IMR-90 (cell line): ENCODE measurements at regions not wholly inside any gene's neighbourhood (a gene's known extent, or its start where the extent isn't known, plus 50 kb on each side); places are given as distances from the start of the nearest gene placed in this dataset.

Experiments used
- ATAC-seq: fragments of 200-7000 bp; cut with Tn5 transposase; 2 replicates; pipeline ENCODE4 v1.9.1; 2020; ENCODE audit warnings: low read depth, mild to moderate bottlenecking, moderate library complexity
- BruUV-seq: library from RNA; stranded (reverse); fragments of 400-500 nt; replicated peaks from 2 replicates; lab custom pipeline; 2021; lab: Mats Ljungman, UMichigan
- CTCF ChIA-PET: fragments of 300-600 bp; formaldehyde crosslinking; extraction: SDS; loops from one replicate; lab custom pipeline; 2021; ENCODE audit warnings: antibody characterized with exemption; lab: Yijun Ruan, JAX
- POLR2A ChIA-PET: fragments of 300-600 bp; sonication (Branson Sonifier 250); formaldehyde crosslinking; loops from one replicate; lab custom pipeline; 2022; ENCODE audit warnings: antibody characterized with exemption; ENCODE audit not compliant: unreplicated experiment; lab: Charles Lee
- DNase-seq: peaks from one replicate; pipeline ENCODE4 v3.0.0; 2013
- H2AFZ ChIP-seq: replicated peaks from 2 replicates; pipeline ENCODE3; 2013; ENCODE audit warnings: low read length, mild to moderate bottlenecking; ENCODE audit not compliant: poor library complexity
- H2AK5ac ChIP-seq: 2 replicates; pipeline ENCODE4 v1.6.1; 2013; ENCODE audit warnings: low read depth, low read length, inconsistent platforms
- H2AK9ac ChIP-seq: replicated peaks from 2 replicates; pipeline ENCODE3; 2013; ENCODE audit warnings: mild to moderate bottlenecking, low read depth, low read length, moderate library complexity; ENCODE audit not compliant: poor library complexity
- H2BK120ac ChIP-seq: 2 replicates; pipeline ENCODE4 v1.6.1; 2013; ENCODE audit warnings: low read depth, low read length, inconsistent platforms
- H2BK15ac ChIP-seq: 3 replicates; pipeline ENCODE4 v1.6.1; 2013; ENCODE audit warnings: low read depth, low read length, inconsistent platforms
- H2BK20ac ChIP-seq: 2 replicates; pipeline ENCODE4 v1.6.1; 2013; ENCODE audit warnings: low read depth, mild to moderate bottlenecking, inconsistent platforms, low read length, moderate library complexity
- H2BK5ac ChIP-seq: 2 replicates; pipeline ENCODE4 v1.6.1; 2013; ENCODE audit warnings: mild to moderate bottlenecking, low read depth, low read length, inconsistent platforms; ENCODE audit not compliant: poor library complexity, severe bottlenecking
- H3K14ac ChIP-seq: replicated peaks from 2 replicates; pipeline ENCODE4 v1.6.1; 2013; ENCODE audit warnings: low read depth, low read length, inconsistent platforms
- H3K18ac ChIP-seq: 2 replicates; pipeline ENCODE4 v1.6.1; 2013; ENCODE audit warnings: low read depth, low read length, control low read depth
- H3K23ac ChIP-seq: 2 replicates; pipeline ENCODE4 v1.6.1; 2013; ENCODE audit warnings: low read depth, low read length, inconsistent platforms
- H3K27ac ChIP-seq: 2 replicates; pipeline ENCODE4 v1.5.1; 2013; ENCODE audit warnings: mild to moderate bottlenecking, control low read depth, low read length; ENCODE audit not compliant: insufficient read depth
- H3K27me3 ChIP-seq: 2 replicates; pipeline ENCODE4 v1.6.1; 2013; ENCODE audit warnings: low read length; ENCODE audit not compliant: control insufficient read depth, insufficient read depth
- H3K36me3 ChIP-seq: 2 replicates; pipeline ENCODE4 v1.6.1; 2013; ENCODE audit warnings: low read length, mixed read lengths; ENCODE audit not compliant: control insufficient read depth, insufficient read depth
- H3K4ac ChIP-seq: 2 replicates; pipeline ENCODE4 v1.6.1; 2013; ENCODE audit warnings: low read depth, low read length, inconsistent platforms
- H3K4me1 ChIP-seq: 2 replicates; pipeline ENCODE4 v1.6.1; 2013; ENCODE audit warnings: low read length, mixed read lengths; ENCODE audit not compliant: control insufficient read depth, insufficient read depth
- H3K4me2 ChIP-seq: 2 replicates; pipeline ENCODE4 v1.6.1; 2013; ENCODE audit warnings: low read depth, mild to moderate bottlenecking, control low read depth, low read length, moderate library complexity
- H3K4me3 ChIP-seq: 2 replicates; pipeline ENCODE4 v1.5.1; 2013; ENCODE audit warnings: low read depth, mild to moderate bottlenecking, control low read depth, low read length, moderate library complexity; ENCODE audit not compliant: insufficient read depth
- H3K56ac ChIP-seq: 2 replicates; pipeline ENCODE4 v1.6.1; 2013; ENCODE audit warnings: low read length, inconsistent platforms; ENCODE audit not compliant: insufficient read depth; ENCODE audit errors: extremely low read depth
- H3K79me1 ChIP-seq, 2 experiments: 2 replicates each; pipeline ENCODE4 v1.6.1; 2013; ENCODE audit warnings: low read length in 2 of 2, inconsistent platforms in 1 of 2, low read depth in 1 of 2
- H3K9ac ChIP-seq: 2 replicates; pipeline ENCODE4 v1.6.1; 2013; ENCODE audit warnings: low read depth, low read length, control low read depth
- H3K9me1 ChIP-seq: 2 replicates; pipeline ENCODE4 v1.6.1; 2013; ENCODE audit warnings: low read length, inconsistent platforms; ENCODE audit not compliant: insufficient read depth
- H3K9me3 ChIP-seq: 2 replicates; pipeline ENCODE4 v1.6.1; 2013; ENCODE audit warnings: low read length; ENCODE audit not compliant: control insufficient read depth, insufficient read depth
- H4K20me1 ChIP-seq: 2 replicates; pipeline ENCODE4 v1.6.1; 2013; ENCODE audit warnings: low read length, inconsistent platforms; ENCODE audit not compliant: insufficient read depth
- H4K5ac ChIP-seq: 2 replicates; pipeline ENCODE4 v1.6.1; 2013; ENCODE audit warnings: mild to moderate bottlenecking, low read depth, low read length, control low read depth
- H4K8ac ChIP-seq, 2 experiments: 2 replicates each; pipeline ENCODE4 v1.6.1; 2013; ENCODE audit warnings: low read depth in 2 of 2, low read length in 2 of 2, control low read depth in 1 of 2, inconsistent platforms in 1 of 2
- H4K91ac ChIP-seq: 2 replicates; pipeline ENCODE4 v1.6.1; 2013; ENCODE audit warnings: low read depth, low read length, inconsistent platforms; ENCODE audit not compliant: insufficient read depth
- BHLHE40 ChIP-seq: fragments of 150-350 bp; IDR thresholded peaks from 2 replicates; pipeline ENCODE4 v1.6.1; 2016; ENCODE audit warnings: mild to moderate bottlenecking, low read depth, low read length
- CEBPB ChIP-seq: IDR thresholded peaks from 2 replicates; pipeline ENCODE4 v1.6.1; 2012; ENCODE audit warnings: low read depth, low read length, improper control_type of control experiment
- CHD1 ChIP-seq: IDR thresholded peaks from 2 replicates; pipeline ENCODE4 v1.6.1; 2012; ENCODE audit warnings: low read depth, low read length, improper control_type of control experiment
- FOS ChIP-seq: fragments of 150-350 bp; IDR thresholded peaks from 2 replicates; pipeline ENCODE4 v1.6.1; 2016; ENCODE audit warnings: low read depth, low read length
- MAFK ChIP-seq: IDR thresholded peaks from 2 replicates; pipeline ENCODE4 v1.6.1; 2012; ENCODE audit warnings: low read depth, low read length, improper control_type of control experiment
- MAZ ChIP-seq: IDR thresholded peaks from 2 replicates; pipeline ENCODE4 v1.6.1; 2012; ENCODE audit warnings: low read depth, mild to moderate bottlenecking, low read length, improper control_type of control experiment, moderate library complexity, borderline replicate concordance
- MXI1 ChIP-seq: IDR thresholded peaks from 2 replicates; pipeline ENCODE4 v1.6.1; 2012; ENCODE audit warnings: low read depth, mild to moderate bottlenecking, low read length, moderate library complexity, borderline replicate concordance
- NFE2L2 ChIP-seq: fragments of 150-350 bp; IDR thresholded peaks from 2 replicates; pipeline ENCODE4 v1.6.1; 2016; ENCODE audit warnings: low read depth, mild to moderate bottlenecking, low read length
- POLR2A ChIP-seq: IDR thresholded peaks from 2 replicates; pipeline ENCODE4 v1.6.1; 2012; ENCODE audit warnings: mild to moderate bottlenecking, low read depth, low read length
- RAD21 ChIP-seq: IDR thresholded peaks from 2 replicates; pipeline ENCODE4 v1.6.1; 2012; ENCODE audit warnings: low read length, improper control_type of control experiment
- RCOR1 ChIP-seq: IDR thresholded peaks from 2 replicates; pipeline ENCODE4 v1.6.1; 2012; ENCODE audit warnings: mild to moderate bottlenecking, low read length, improper control_type of control experiment; ENCODE audit not compliant: insufficient replicate concordance
- RFX5 ChIP-seq: IDR thresholded peaks from 2 replicates; pipeline ENCODE4 v1.8.0; 2012; ENCODE audit warnings: low read depth, mild to moderate bottlenecking, low read length, moderate library complexity
- SMC3 ChIP-seq: fragments of 150-350 bp; IDR thresholded peaks from 2 replicates; pipeline ENCODE4 v1.6.1; 2016; ENCODE audit warnings: low read depth, mild to moderate bottlenecking, antibody characterized with exemption, low read length, moderate library complexity
- WGBS, 2 experiments: methylation state at CpG; one replicate each; pipeline versions ENCODE4 v1.1.5 to v1.1.7; 2013; ENCODE audit warnings: missing lambda C conversion rate in 2 of 2; ENCODE audit not compliant: insufficient read length in 1 of 2; ENCODE audit errors: extremely low coverage in 2 of 2; 5-methylcytosine and 5-hydroxymethylcytosine counted together
- dilution Hi-C: fragments of 300-500 bp; cut with HindIII; formaldehyde crosslinking; loops from one replicate; pipeline ENCODE4 v1.14.3; 2018; ENCODE audit warnings: low sequenced_read_pairs; ENCODE audit not compliant: unreplicated experiment
- in situ Hi-C: fragments of 300-500 bp; cut with MboI; formaldehyde crosslinking; loops from 3 replicates; pipeline ENCODE4 v1.14.3; 2019; ENCODE audit warnings: low sequenced_read_pairs, inconsistent platforms, mixed read lengths
- intact Hi-C: fragments of 100-400 bp; cut with micrococcal nuclease; formaldehyde crosslinking; loops from 2 replicates; pipeline ENCODE4 v1.10.0; 2022
- TF ChIP-seq, protein P1 (sequence below): fragments of 150-350 bp; IDR thresholded peaks from 2 replicates; pipeline ENCODE4 v1.6.1; 2016; ENCODE audit warnings: low read depth, mild to moderate bottlenecking, low read length, moderate library complexity, borderline replicate concordance
- TF ChIP-seq, protein P2 (sequence below): conservative IDR thresholded peaks from 2 replicates; pipeline ENCODE4 v1.5.1; 2012; ENCODE audit warnings: mild to moderate bottlenecking, low read depth, low read length, improper control_type of control experiment
- TF ChIP-seq, protein P3 (sequence below): fragments of 150-350 bp; IDR thresholded peaks from 2 replicates; pipeline ENCODE4 v1.6.1; 2017; ENCODE audit warnings: mild to moderate bottlenecking, antibody characterized with exemption, low read length, low read depth

DNA sequence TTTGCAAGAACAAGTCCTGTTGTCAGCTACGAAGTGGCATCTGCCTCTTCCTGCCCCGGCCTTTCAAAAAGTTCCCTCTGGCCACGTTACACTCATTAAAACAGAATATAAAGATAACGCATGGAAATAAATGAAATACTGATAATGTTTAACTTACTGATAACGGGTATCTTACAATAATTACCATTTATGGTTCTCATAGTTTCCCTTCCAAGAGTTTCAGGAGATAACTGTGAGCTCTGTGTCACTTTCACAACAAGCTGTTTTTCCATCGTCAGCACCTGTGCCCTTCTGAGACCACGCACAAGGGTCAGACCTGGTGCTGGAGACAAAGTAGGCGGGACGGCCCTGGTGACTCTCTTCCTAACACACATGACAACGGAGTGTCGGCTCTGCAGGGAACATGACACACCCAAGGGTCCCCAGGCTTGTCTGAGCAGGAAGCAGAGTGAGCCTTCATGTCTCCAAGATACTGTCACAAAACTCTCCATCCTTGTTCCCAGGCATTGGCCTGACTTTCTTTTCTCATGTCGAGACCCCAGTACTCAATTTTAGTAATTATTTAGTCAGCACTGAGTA lies 86.2 kb upstream of the THBS2 start:
- intact Hi-C loops: no loop called here
- ChIA-PET POLR2A (no interaction called here), CTCF (no interaction called here)
- no peak overlapping the region for H3K9ac ChIP-seq
- H4K91ac ChIP-seq: no peak overlapping the region
- H4K20me1 ChIP-seq: no peaks in the 10 kb centered on the region
- no peaks in the 10 kb centered on the region for H3K4me1 ChIP-seq
- 76% methylated on average over 2 of the region's 12 CpGs; no CpG with 5 or more reads in 1 of the 2 experiments for WGBS, 2 experiments
- no peak overlapping the region for H3K27ac ChIP-seq
- dilution Hi-C loops: no loop called here
- DNase-seq: no peak
- H4K8ac ChIP-seq: no peak overlapping the region
- no peak overlapping the region for H3K4me3 ChIP-seq
- no peak overlapping the region for H2BK20ac ChIP-seq
- no peak overlapping the region for H2BK120ac ChIP-seq
- H3K79me1 ChIP-seq: no peaks in the 10 kb centered on the region
- no peak overlapping the region for H3K4me2 ChIP-seq
- no peak overlapping the region for H3K56ac ChIP-seq
- ATAC-seq: no peak
- no TSS peak for BruUV-seq
- no peaks in the 10 kb centered on the region for H3K27me3 ChIP-seq
- 0 out of 2 replicates have a peak, but pooled peaks cover 2% of the 10 kb centered on the region for H3K9me3 ChIP-seq
- no peak overlapping the region for H3K4ac ChIP-seq
- TF ChIP-seq CHD1: no peak
- no peak for TF ChIP-seq MAZ
- TF ChIP-seq, protein P1, sequence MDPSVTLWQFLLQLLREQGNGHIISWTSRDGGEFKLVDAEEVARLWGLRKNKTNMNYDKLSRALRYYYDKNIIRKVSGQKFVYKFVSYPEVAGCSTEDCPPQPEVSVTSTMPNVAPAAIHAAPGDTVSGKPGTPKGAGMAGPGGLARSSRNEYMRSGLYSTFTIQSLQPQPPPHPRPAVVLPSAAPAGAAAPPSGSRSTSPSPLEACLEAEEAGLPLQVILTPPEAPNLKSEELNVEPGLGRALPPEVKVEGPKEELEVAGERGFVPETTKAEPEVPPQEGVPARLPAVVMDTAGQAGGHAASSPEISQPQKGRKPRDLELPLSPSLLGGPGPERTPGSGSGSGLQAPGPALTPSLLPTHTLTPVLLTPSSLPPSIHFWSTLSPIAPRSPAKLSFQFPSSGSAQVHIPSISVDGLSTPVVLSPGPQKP: no peak
- TF ChIP-seq NFE2L2: no peak
- no peak for TF ChIP-seq RAD21
- no peak for TF ChIP-seq POLR2A
- no peak for TF ChIP-seq SMC3
- no peak for TF ChIP-seq FOS
- no peak for TF ChIP-seq CEBPB
- no peak for TF ChIP-seq BHLHE40
- TF ChIP-seq MAFK: no peak
- TF ChIP-seq RCOR1: no peak
- no peak for TF ChIP-seq RFX5
- TF ChIP-seq MXI1: no peak
- TF ChIP-seq, protein P2, sequence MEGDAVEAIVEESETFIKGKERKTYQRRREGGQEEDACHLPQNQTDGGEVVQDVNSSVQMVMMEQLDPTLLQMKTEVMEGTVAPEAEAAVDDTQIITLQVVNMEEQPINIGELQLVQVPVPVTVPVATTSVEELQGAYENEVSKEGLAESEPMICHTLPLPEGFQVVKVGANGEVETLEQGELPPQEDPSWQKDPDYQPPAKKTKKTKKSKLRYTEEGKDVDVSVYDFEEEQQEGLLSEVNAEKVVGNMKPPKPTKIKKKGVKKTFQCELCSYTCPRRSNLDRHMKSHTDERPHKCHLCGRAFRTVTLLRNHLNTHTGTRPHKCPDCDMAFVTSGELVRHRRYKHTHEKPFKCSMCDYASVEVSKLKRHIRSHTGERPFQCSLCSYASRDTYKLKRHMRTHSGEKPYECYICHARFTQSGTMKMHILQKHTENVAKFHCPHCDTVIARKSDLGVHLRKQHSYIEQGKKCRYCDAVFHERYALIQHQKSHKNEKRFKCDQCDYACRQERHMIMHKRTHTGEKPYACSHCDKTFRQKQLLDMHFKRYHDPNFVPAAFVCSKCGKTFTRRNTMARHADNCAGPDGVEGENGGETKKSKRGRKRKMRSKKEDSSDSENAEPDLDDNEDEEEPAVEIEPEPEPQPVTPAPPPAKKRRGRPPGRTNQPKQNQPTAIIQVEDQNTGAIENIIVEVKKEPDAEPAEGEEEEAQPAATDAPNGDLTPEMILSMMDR: no peak
- TF ChIP-seq, protein P3, sequence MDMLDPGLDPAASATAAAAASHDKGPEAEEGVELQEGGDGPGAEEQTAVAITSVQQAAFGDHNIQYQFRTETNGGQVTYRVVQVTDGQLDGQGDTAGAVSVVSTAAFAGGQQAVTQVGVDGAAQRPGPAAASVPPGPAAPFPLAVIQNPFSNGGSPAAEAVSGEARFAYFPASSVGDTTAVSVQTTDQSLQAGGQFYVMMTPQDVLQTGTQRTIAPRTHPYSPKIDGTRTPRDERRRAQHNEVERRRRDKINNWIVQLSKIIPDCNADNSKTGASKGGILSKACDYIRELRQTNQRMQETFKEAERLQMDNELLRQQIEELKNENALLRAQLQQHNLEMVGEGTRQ: no peak
- H2AK5ac ChIP-seq: no peak overlapping the region
- no peak overlapping the region for H3K18ac ChIP-seq
- no peak overlapping the region for H4K5ac ChIP-seq
- H2BK5ac ChIP-seq: no peak overlapping the region
- no peak overlapping the region for H3K14ac ChIP-seq
- in situ Hi-C loops: no loop called here
- peak overlapping the region; percentile 8 for H2AFZ ChIP-seq
- no peak overlapping the region for H3K23ac ChIP-seq
- no peaks in the 10 kb centered on the region for H3K9me1 ChIP-seq
- no peak overlapping the region for H2BK15ac ChIP-seq
- H2AK9ac ChIP-seq: no peak overlapping the region
- H3K36me3 ChIP-seq: no peaks in the 10 kb centered on the region
